Endothelial cell of umbilical vein (primary cell): ENCODE measurements at regions not wholly inside any gene's neighbourhood (a gene's known extent, or its start where the extent isn't known, plus 50 kb on each side); places are given as distances from the start of the nearest gene placed in this dataset.

ENCODE experiments used
- BruUV-seq: library from RNA; stranded (reverse); fragments of 400-500 nt; replicated peaks from 2 replicates; lab custom pipeline; 2021; lab: Mats Ljungman, UMichigan
- CTCF ChIA-PET: fragments of 300-600, 350-600 bp; sonication (Branson Sonifier 250); formaldehyde crosslinking; loops from one replicate; lab custom pipeline; 2021; ENCODE audit warnings: antibody characterized with exemption, inconsistent platforms; lab: Charles Lee
- POLR2A ChIA-PET: fragments of 300-600, 350-600 bp; sonication (Branson Sonifier 250); formaldehyde crosslinking; loops from one replicate; lab custom pipeline; 2021; ENCODE audit warnings: antibody characterized with exemption, inconsistent platforms; lab: Charles Lee
- DNase-seq: peaks from one replicate; pipeline ENCODE4 v3.0.0-alpha.2; 2011; ENCODE audit warnings: low read depth, low spot score
- FAIRE-seq: peaks from 2 replicates; lab custom pipeline; 2011; peaks lifted over from hg19 to GRCh38; lab: Jason Lieb, UNC
- H2AFZ ChIP-seq: 2 replicates; pipeline ENCODE4 v1.6.0; 2012; ENCODE audit warnings: low read depth, low read length, control low read depth, inconsistent platforms
- H3K27ac ChIP-seq: 2 replicates; pipeline ENCODE4 v1.5.1; 2011; ENCODE audit warnings: low read depth, mild to moderate bottlenecking, control low read depth, low read length, moderate library complexity; ENCODE audit not compliant: insufficient read depth
- H3K27me3 ChIP-seq, 2 experiments: 2 replicates each; pipeline versions ENCODE4 v1.6.0 to v1.6.1; 2011; ENCODE audit warnings: low read length in 2 of 2, mixed read lengths in 1 of 2; ENCODE audit not compliant: control insufficient read depth in 2 of 2, insufficient read depth in 2 of 2
- H3K36me3 ChIP-seq, 2 experiments: 2 replicates in 1 of 2; 3 replicates in 1 of 2; pipeline ENCODE4 v1.5.1; 2011; ENCODE audit warnings: low read length in 2 of 2, mild to moderate bottlenecking in 1 of 2, moderate library complexity in 1 of 2; ENCODE audit not compliant: control insufficient read depth in 2 of 2, insufficient read depth in 2 of 2; ENCODE audit errors: extremely low read depth in 1 of 2
- H3K4me1 ChIP-seq: 3 replicates; pipeline ENCODE4 v1.5.1; 2011; ENCODE audit warnings: mild to moderate bottlenecking, low read length; ENCODE audit not compliant: control insufficient read depth, insufficient read depth; ENCODE audit errors: extremely low read depth
- H3K4me2 ChIP-seq: 2 replicates; pipeline ENCODE4 v1.6.1; 2011; ENCODE audit warnings: low read length, control low read depth, mixed read lengths; ENCODE audit not compliant: insufficient read depth
- H3K4me3 ChIP-seq, 3 experiments: fragments of 200-600 bp in 1 of 3; sonication (generic), shearing (Covaris generic) in 1 of 3; replicated peaks in 1 of 3; 2 replicates each; pipeline ENCODE4 v1.5.1; 2011 to 2016; ENCODE audit warnings: control low read depth in 3 of 3, low read length in 3 of 3, mild to moderate bottlenecking in 2 of 3, inconsistent platforms in 1 of 3, low read depth in 1 of 3, moderate library complexity in 1 of 3; ENCODE audit not compliant: insufficient read depth in 1 of 3
- H3K79me2 ChIP-seq: 2 replicates; pipeline ENCODE4 v1.6.0; 2012; ENCODE audit warnings: low read length, inconsistent platforms; ENCODE audit not compliant: control insufficient read depth, insufficient read depth
- H3K9ac ChIP-seq: replicated peaks from 2 replicates; pipeline ENCODE3; 2011; ENCODE audit warnings: low read length, control low read depth; ENCODE audit not compliant: insufficient read depth; ENCODE audit errors: extremely low read depth
- H3K9me1 ChIP-seq: replicated peaks from 3 replicates; pipeline ENCODE4 v1.6.0; 2011; ENCODE audit warnings: mild to moderate bottlenecking, low read length; ENCODE audit not compliant: control insufficient read depth, insufficient read depth; ENCODE audit errors: extremely low read depth
- H3K9me3 ChIP-seq: replicated peaks from 2 replicates; pipeline ENCODE4 v1.5.1; 2012; ENCODE audit warnings: low read length, inconsistent platforms; ENCODE audit not compliant: control insufficient read depth, insufficient read depth
- H4K20me1 ChIP-seq: replicated peaks from 2 replicates; pipeline ENCODE3; 2011; ENCODE audit warnings: mild to moderate bottlenecking, low read length; ENCODE audit not compliant: control insufficient read depth, insufficient read depth; ENCODE audit errors: extremely low read depth
- EZH2 ChIP-seq: IDR thresholded peaks from 2 replicates; pipeline ENCODE4 v1.6.1; 2012; ENCODE audit warnings: borderline replicate concordance, low read depth, mild to moderate bottlenecking, moderate library complexity, low read length, inconsistent platforms; ENCODE audit not compliant: severe bottlenecking
- FOS ChIP-seq: IDR thresholded peaks from 2 replicates; pipeline ENCODE4 v1.6.1; 2011; ENCODE audit warnings: mild to moderate bottlenecking, low read length, moderate library complexity, borderline replicate concordance; ENCODE audit not compliant: insufficient read depth
- GATA2 ChIP-seq: IDR thresholded peaks from 2 replicates; pipeline ENCODE4 v1.7.0; 2011; ENCODE audit warnings: low read depth, mild to moderate bottlenecking, moderate library complexity, mixed read lengths, low read length; ENCODE audit not compliant: insufficient read length, insufficient read depth
- JUN ChIP-seq: IDR thresholded peaks from 2 replicates; pipeline ENCODE4 v1.6.1; 2011; ENCODE audit warnings: borderline replicate concordance, low read depth; ENCODE audit not compliant: insufficient read length, insufficient read depth
- MAX ChIP-seq: IDR thresholded peaks from 2 replicates; pipeline ENCODE4 v1.6.1; 2011; ENCODE audit not compliant: insufficient read depth, insufficient read length
- MYC ChIP-seq: IDR thresholded peaks from one replicate; pipeline ENCODE4 v1.6.1; 2011; ENCODE audit warnings: mild to moderate bottlenecking, low read depth, low read length
- POLR2A ChIP-seq: IDR thresholded peaks from 2 replicates; pipeline ENCODE4 v1.6.1; 2012; ENCODE audit warnings: low read depth, mild to moderate bottlenecking, control low read depth, low read length
- POLR2AphosphoS5 ChIP-seq: IDR thresholded peaks from 2 replicates; pipeline ENCODE4 v1.6.1; 2012; ENCODE audit warnings: low read depth, mild to moderate bottlenecking, control low read depth, low read length, moderate library complexity; ENCODE audit not compliant: insufficient read depth
- dilution Hi-C: fragments of 300-500 bp; cut with MboI; formaldehyde crosslinking; loops from one replicate; pipeline ENCODE4 v1.15.0; 2019; ENCODE audit warnings: low sequenced_read_pairs; ENCODE audit not compliant: extremely low pct_ligation_motif_present
- intact Hi-C: fragments of 100-400 bp; cut with micrococcal nuclease; formaldehyde crosslinking; loops from one replicate; pipeline ENCODE4 v1.10.0; 2022

- H2AFZ ChIP-seq: no peak overlapping the region
- intact Hi-C loops (no loop called here), dilution Hi-C loops (no loop called here)
- H3K9ac ChIP-seq: no peak overlapping the region
- TF ChIP-seq POLR2A (no peak), GATA2 (no peak)
- DNase-seq (no peak), FAIRE-seq (no peak)
- no peaks in the 10 kb centered on the region for H3K27me3 ChIP-seq
- H3K4me2 ChIP-seq: no peak overlapping the region
- ChIA-PET POLR2A (no interaction called here), CTCF (no interaction called here)
- H3K27ac ChIP-seq: no peak overlapping the region
- no peak overlapping the region for H3K4me3 ChIP-seq
- H4K20me1 ChIP-seq: no peaks in the 10 kb centered on the region
- no peaks in the 10 kb centered on the region for H3K79me2 ChIP-seq
- H3K4me1 ChIP-seq: no peaks in the 10 kb centered on the region
- no TSS peak for BruUV-seq
- H3K9me1 ChIP-seq: no peaks in the 10 kb centered on the region
- no peaks in the 10 kb centered on the region for H3K36me3 ChIP-seq
- H3K9me3 ChIP-seq: no peaks in the 10 kb centered on the region
Observed at GRCh38 chr9:19728101-19728500, 60.7 kb downstream of the SLC24A2 start.

GRCh38 chr9:19725970-19726369 is 62.9 kb downstream of the SLC24A2 start:
- no peak for FAIRE-seq
- H4K20me1 ChIP-seq: no peaks in the 10 kb centered on the region
- no TSS peak for BruUV-seq
- CTCF ChIA-PET: no interaction called here
- TF ChIP-seq MAX: no peak
- TF ChIP-seq MYC: no peak
- no peak for TF ChIP-seq GATA2
- no peak for TF ChIP-seq POLR2A
- no peak for TF ChIP-seq POLR2AphosphoS5
- no peak for TF ChIP-seq EZH2
- no peak for TF ChIP-seq JUN
- TF ChIP-seq FOS: no peak
- no peaks in the 10 kb centered on the region for H3K36me3 ChIP-seq
- no peaks in the 10 kb centered on the region for H3K9me1 ChIP-seq
- dilution Hi-C loops (no loop called here), intact Hi-C loops (no loop called here)
- H3K27ac ChIP-seq: no peak overlapping the region
- no peak overlapping the region for H3K4me2 ChIP-seq
- DNase-seq: no peak
- H3K4me3 ChIP-seq: no peak overlapping the region
- H3K9me3 ChIP-seq: no peaks in the 10 kb centered on the region
- POLR2A ChIA-PET: no interaction called here
- H3K4me1 ChIP-seq: no peaks in the 10 kb centered on the region
- H3K27me3 ChIP-seq: no peaks in the 10 kb centered on the region
- H3K9ac ChIP-seq: no peak overlapping the region
- H2AFZ ChIP-seq: no peak overlapping the region
- no peaks in the 10 kb centered on the region for H3K79me2 ChIP-seq
